ENCODE measurements at regions not wholly inside any gene's neighbourhood (a gene's known extent, or its start where the extent isn't known, plus 50 kb on each side); places are given as distances from the start of the nearest gene placed in this dataset.
"Not testable (repeated sequence)": the region's sequence is repeated elsewhere in the genome, so short reads cannot be mapped to it uniquely, and the experiment has no call there.

DNA sequence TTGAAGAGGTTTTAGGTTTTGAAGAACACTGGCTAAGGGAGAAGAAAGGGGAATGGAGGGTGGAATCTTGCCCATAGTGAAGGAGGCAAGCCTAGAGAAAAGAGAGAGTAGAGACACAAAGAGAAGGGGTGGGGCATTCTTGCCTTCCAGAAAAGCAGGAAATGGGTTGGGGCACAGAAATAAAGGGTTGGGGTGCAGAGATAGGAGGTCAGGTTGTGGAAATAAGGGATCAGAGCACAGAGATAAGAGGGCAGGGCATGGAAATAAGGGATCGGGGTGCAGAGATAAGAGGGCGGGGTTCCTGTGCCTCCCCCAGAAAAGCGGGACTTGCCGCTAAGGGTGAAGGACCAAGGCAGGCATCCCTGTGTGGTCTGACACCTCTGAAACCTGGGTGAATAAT lies 69.9 kb downstream of the ALG1L2 start:
- H3K4me3 ChIP-seq (ENCODE audit: low read length); H3K27ac ChIP-seq (ENCODE audit: low read length); H3K9me3 ChIP-seq (ENCODE audit: control insufficient read depth, low read depth, low read length); H3K36me3 ChIP-seq (ENCODE audit: control insufficient read depth, low read depth, low read length); H3K27me3 ChIP-seq (ENCODE audit: control insufficient read depth, insufficient read depth, low read length); H3K4me1 ChIP-seq (ENCODE audit: control insufficient read depth, low read depth, low read length); H3K9ac ChIP-seq (ENCODE audit: low read length): not testable (repeated sequence)

DNA sequence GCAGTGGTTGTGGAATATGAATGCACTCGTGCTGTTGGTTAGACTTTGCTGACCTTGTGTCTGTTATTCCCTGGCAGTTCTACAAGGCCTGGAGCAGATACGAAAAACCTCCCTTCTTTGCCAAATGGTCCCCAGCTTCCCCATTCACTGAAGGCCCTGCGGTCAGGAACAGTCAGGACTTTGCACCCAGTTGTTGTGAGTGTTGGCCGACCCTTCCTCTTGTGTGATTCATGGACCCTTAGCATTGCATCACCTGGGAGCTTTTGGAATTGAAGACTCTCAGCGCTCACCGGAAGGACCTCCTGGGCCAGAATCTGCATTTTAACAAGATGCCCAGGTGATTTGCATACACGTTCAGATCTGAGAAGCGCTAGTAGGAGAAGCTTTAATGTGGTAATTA lies 71.6 kb downstream of the ALG1L2 start:
- not testable (repeated sequence) for H3K4me1 ChIP-seq (ENCODE audit: control insufficient read depth, low read depth, low read length); H3K36me3 ChIP-seq (ENCODE audit: control insufficient read depth, low read depth, low read length); H3K4me3 ChIP-seq (ENCODE audit: low read length); H3K27me3 ChIP-seq (ENCODE audit: control insufficient read depth, insufficient read depth, low read length); H3K9me3 ChIP-seq (ENCODE audit: control insufficient read depth, low read depth, low read length); H3K27ac ChIP-seq (ENCODE audit: low read length)
- H3K9ac ChIP-seq (ENCODE audit: low read length) = peak overlapping the region; percentile 12

DNA sequence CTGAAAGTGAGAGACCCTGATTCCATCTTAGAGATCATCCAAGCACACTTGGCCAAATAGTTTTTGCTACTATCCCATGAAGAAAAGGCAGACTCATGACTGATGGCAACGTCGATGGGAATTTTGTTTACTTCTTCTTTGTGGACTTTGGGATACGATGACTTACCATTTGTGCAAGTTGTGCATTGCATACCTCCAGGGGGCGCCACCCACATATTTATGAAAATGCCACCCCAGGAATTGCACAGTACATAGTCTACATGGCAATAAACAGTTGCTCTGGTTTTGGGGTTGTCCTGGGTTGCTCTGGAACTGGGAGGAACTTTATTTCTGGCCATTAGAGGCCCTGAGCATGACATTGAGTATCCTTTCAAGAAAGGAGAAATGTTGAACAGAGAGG lies 73.8 kb downstream of the ALG1L2 start:
- not testable (repeated sequence) for H3K4me1 ChIP-seq (ENCODE audit: control insufficient read depth, low read depth, low read length); H3K27ac ChIP-seq (ENCODE audit: low read length); H3K4me3 ChIP-seq (ENCODE audit: low read length); H3K36me3 ChIP-seq (ENCODE audit: control insufficient read depth, low read depth, low read length); H3K9ac ChIP-seq (ENCODE audit: low read length); H3K27me3 ChIP-seq (ENCODE audit: control insufficient read depth, insufficient read depth, low read length); H3K9me3 ChIP-seq (ENCODE audit: control insufficient read depth, low read depth, low read length)

DNA sequence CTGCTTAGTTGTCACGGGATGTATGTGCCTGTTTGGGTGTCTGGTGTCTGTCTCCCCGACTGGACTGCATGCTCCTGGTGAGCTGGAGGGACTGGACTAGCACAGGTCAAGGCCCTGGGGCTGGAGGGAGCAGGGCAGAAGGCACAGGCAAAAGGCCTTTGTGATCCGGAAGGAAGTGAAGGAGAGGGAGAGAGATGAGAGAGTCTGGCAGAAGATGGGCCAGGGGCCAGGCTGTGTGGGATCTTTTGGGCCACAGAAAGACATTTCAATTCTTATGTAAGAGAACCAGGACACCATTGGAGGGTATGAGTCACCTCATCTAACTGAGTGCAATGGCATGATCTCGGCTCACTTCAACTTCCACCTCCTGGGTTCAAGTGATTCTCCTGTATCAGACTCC lies 85.2 kb downstream of the ALG1L2 start:
- H3K27ac ChIP-seq (ENCODE audit: low read length); H3K4me1 ChIP-seq (ENCODE audit: control insufficient read depth, low read depth, low read length); H3K4me3 ChIP-seq (ENCODE audit: low read length); H3K9ac ChIP-seq (ENCODE audit: low read length); H3K27me3 ChIP-seq (ENCODE audit: control insufficient read depth, insufficient read depth, low read length); H3K36me3 ChIP-seq (ENCODE audit: control insufficient read depth, low read depth, low read length); H3K9me3 ChIP-seq (ENCODE audit: control insufficient read depth, low read depth, low read length): not testable (repeated sequence)

DNA sequence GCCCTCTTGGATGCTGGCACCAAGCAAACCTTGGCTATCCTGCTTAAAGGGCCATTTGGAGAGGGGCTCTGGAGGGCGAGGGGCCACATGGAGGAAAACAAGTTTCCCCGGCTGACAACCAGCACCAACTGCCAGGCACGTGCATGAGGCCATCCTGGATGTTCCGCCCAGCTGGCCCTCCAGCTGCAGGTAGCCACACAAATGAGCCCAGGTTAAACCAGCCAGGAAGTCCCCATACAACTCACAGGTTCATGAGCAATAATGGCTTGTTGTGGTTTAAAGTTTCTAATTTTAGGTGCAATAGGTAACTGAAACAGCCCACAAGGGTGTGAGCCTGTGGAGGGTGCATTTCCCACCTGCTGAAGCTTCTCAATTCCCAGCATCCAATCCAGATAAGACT lies 93.6 kb downstream of the ALG1L2 start:
- H3K9me3 ChIP-seq (ENCODE audit: control insufficient read depth, low read depth, low read length); H3K4me1 ChIP-seq (ENCODE audit: control insufficient read depth, low read depth, low read length); H3K27me3 ChIP-seq (ENCODE audit: control insufficient read depth, insufficient read depth, low read length); H3K36me3 ChIP-seq (ENCODE audit: control insufficient read depth, low read depth, low read length); H3K4me3 ChIP-seq (ENCODE audit: low read length); H3K9ac ChIP-seq (ENCODE audit: low read length); H3K27ac ChIP-seq (ENCODE audit: low read length): not testable (repeated sequence)

DNA sequence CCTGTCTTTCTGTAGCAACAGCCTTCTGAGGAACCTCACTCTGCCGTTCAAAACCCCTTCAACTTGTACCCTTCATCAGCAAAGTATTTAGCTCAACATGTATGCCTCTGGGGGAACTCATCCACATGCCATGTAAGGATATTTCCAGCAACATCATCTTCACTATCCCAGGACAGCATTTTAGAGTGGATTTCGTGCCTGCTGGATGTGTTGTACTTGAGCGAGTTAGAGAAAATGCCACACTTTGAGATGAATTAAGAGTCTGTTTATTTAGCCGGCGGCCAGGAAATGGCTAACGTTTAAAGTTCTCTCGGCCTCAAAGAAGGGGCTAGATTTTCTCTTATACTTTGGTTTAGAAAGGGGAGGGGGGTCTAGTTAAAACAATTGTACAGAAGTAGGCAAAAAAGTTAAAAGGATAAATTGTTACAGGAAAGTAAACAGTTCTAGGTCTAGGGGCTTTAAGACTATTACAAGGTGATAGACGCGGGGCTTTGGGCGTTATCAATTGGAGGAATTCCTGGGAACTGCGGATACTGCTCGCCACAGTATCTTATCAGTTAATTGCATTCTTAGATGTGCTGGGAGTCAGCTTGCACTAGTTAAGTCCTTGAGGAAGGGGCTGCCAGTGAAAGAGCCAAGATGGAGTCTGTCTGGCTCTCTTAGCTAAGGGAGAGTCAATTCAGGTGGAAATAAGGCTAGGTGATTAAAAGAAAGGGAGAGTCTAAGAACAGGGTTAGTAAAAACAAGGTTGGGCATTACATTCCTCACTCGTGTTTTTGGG lies 95.0 kb downstream of the ALG1L2 start:
- not testable (repeated sequence) for H3K9ac ChIP-seq (ENCODE audit: low read length); H3K4me1 ChIP-seq (ENCODE audit: control insufficient read depth, low read depth, low read length); H3K9me3 ChIP-seq (ENCODE audit: control insufficient read depth, low read depth, low read length); H3K4me3 ChIP-seq (ENCODE audit: low read length); H3K36me3 ChIP-seq (ENCODE audit: control insufficient read depth, low read depth, low read length); H3K27ac ChIP-seq (ENCODE audit: low read length); H3K27me3 ChIP-seq (ENCODE audit: control insufficient read depth, insufficient read depth, low read length)

DNA sequence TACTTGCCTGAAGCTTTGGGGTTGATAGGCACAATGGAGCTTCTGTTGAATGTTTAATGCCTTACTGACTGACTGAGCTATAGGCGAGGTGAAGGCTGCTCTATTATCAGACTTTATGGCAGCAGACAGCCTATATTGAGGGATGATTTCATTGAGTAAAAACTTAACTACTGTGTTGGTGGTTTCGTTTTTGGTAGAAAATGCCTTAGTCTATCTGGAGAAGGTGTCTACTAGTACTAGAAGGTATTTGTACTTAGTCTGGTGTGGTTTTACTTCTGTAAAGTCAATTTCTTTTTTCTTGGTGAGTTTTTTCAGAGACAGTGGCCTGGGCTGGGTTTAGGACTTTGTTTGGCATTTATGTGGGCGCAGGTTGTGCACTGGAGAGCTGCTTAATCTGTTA lies 97.2 kb downstream of the ALG1L2 start:
- H3K27me3 ChIP-seq (ENCODE audit: control insufficient read depth, insufficient read depth, low read length); H3K36me3 ChIP-seq (ENCODE audit: control insufficient read depth, low read depth, low read length); H3K4me1 ChIP-seq (ENCODE audit: control insufficient read depth, low read depth, low read length); H3K4me3 ChIP-seq (ENCODE audit: low read length); H3K27ac ChIP-seq (ENCODE audit: low read length); H3K9ac ChIP-seq (ENCODE audit: low read length); H3K9me3 ChIP-seq (ENCODE audit: control insufficient read depth, low read depth, low read length): not testable (repeated sequence)

DNA sequence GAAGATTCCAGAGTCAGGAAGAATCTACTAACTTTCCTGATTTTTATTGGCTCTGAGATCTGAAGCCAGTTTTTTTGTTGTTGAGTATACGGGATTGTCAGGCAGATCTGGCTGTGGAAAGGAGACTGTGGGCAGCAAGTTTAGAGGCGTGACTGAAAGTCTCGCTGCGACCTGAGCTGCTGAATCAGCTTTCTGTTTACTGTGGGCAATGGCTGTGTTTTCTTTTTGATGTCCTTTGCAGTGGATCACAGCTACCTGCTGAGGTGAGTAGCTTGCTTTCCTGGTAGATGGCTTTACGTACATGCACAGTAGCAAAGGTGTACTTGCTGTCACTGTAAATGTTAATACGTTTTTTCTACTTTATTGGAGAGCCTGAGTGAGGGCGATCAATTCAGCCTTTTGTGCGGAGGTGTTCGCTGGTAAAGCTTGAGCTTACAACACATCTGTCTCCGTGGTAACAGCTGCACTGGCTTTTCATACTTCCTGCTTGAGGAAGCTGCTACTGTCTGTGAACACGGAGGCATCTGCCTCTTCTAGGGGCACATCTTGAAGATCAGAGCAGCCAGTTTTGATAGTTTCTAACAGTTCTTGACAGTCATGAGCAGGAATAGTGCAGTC lies 97.8 kb downstream of the ALG1L2 start:
- H3K9me3 ChIP-seq (ENCODE audit: control insufficient read depth, low read depth, low read length); H3K27ac ChIP-seq (ENCODE audit: low read length); H3K9ac ChIP-seq (ENCODE audit: low read length); H3K4me3 ChIP-seq (ENCODE audit: low read length); H3K36me3 ChIP-seq (ENCODE audit: control insufficient read depth, low read depth, low read length); H3K4me1 ChIP-seq (ENCODE audit: control insufficient read depth, low read depth, low read length); H3K27me3 ChIP-seq (ENCODE audit: control insufficient read depth, insufficient read depth, low read length): not testable (repeated sequence)

DNA sequence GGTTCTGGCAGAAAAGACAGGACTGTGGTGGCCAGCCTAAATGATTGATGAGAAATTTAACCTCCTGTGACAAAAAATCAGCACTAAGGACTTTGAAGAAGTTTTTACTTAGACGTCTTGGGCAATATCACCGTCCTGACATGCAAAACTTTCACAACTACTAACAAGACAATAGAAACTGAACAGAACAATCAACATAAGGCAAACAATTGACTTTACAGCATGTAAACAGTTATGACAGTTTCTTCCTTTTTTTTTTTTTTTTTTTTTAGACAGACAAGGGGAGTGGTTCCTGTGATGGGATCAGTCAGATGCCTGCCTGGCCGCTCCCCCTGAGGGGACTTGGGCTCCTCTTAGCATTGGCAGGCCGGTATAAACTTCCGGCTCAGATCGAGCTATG lies 100.8 kb downstream of the ALG1L2 start:
- H3K9ac ChIP-seq (ENCODE audit: low read length); H3K9me3 ChIP-seq (ENCODE audit: control insufficient read depth, low read depth, low read length); H3K27ac ChIP-seq (ENCODE audit: low read length); H3K36me3 ChIP-seq (ENCODE audit: control insufficient read depth, low read depth, low read length); H3K27me3 ChIP-seq (ENCODE audit: control insufficient read depth, insufficient read depth, low read length); H3K4me3 ChIP-seq (ENCODE audit: low read length); H3K4me1 ChIP-seq (ENCODE audit: control insufficient read depth, low read depth, low read length): not testable (repeated sequence)

DNA sequence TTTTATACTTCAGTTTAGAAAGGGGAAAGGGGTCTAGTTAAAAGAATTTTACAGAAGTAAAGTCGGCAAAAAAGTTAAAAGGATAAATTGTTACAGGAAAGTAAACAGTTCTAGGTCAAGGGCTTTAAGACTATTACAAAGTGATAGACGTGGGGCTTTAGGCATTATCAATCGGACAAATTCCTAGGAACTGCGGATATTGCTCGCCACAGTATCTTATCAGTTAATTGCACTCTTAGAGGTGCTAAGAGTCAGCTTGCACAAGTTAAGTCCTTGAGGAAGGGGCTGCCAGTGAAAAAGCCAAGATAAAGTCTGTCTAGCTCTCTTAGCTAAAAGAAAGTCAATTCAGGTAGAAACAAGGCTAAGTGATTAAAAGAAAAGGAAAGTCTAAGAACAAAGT lies 102.1 kb downstream of the ALG1L2 start:
- H3K4me3 ChIP-seq (ENCODE audit: low read length); H3K4me1 ChIP-seq (ENCODE audit: control insufficient read depth, low read depth, low read length); H3K27me3 ChIP-seq (ENCODE audit: control insufficient read depth, insufficient read depth, low read length); H3K9ac ChIP-seq (ENCODE audit: low read length); H3K27ac ChIP-seq (ENCODE audit: low read length); H3K9me3 ChIP-seq (ENCODE audit: control insufficient read depth, low read depth, low read length); H3K36me3 ChIP-seq (ENCODE audit: control insufficient read depth, low read depth, low read length): not testable (repeated sequence)

DNA sequence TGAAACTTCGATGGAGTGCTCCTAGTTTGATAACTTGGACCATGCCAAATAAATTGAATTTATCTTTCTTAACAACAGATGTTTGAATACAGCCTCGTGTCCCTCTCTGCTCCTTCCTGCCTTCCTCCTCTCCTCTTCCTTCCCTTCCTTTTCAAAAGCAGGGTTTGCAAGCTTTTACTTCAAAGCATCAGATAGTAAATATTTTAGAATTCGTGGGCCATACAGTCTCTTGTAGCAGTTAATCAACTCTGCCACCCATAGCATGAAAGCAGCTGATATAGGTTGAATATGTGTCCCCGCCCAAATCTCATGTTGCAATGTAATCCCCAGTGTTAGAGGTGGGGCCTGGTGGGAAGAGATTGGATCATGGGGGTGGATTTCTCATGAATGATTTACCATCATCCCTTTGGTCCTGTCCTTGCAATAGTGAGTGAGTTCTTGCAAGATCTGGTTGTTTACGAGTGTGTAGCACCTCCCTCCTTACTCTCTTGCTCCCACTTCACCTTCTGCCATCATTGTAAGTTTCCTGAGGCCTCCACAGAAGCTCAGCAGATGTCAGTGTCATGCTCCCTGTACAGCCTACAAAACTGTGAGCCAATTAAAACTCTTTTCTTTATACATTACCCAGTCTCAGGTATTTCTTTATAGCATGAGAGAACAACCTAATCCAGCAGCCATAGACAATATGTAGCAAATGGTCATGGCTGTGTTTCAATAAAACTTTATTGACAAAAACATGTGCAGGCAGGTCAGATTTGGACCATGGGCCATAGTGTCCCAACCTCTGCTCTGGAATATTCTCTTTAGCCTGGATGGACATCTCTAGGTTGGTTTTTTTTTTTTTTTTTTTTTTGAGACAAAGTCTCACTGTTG lies 102.8 kb downstream of the ALG1L2 start:
- H3K9ac ChIP-seq (ENCODE audit: low read length); H3K9me3 ChIP-seq (ENCODE audit: control insufficient read depth, low read depth, low read length); H3K27me3 ChIP-seq (ENCODE audit: control insufficient read depth, insufficient read depth, low read length); H3K27ac ChIP-seq (ENCODE audit: low read length); H3K36me3 ChIP-seq (ENCODE audit: control insufficient read depth, low read depth, low read length); H3K4me3 ChIP-seq (ENCODE audit: low read length); H3K4me1 ChIP-seq (ENCODE audit: control insufficient read depth, low read depth, low read length): not testable (repeated sequence)

DNA sequence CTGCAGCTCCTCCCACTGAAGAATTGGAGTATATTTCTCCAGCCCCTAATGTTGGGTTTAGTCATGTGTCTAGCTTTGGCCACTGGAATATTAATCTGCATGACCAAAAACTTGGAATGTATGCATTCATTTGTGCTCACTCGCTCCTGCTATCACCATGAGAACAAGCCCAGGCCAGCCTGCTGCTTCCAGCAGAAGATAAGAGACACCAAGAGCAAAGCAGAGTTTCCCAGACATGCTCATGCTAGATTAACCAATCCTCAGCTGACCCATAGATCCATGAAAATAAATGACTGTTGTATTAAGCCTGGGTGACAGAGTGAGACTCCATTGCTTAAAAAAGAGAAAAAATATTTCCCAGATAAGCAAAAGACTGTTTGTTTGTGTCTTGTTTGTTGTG lies 119.6 kb downstream of the ALG1L2 start:
- H3K4me3 ChIP-seq (ENCODE audit: low read length); H3K27me3 ChIP-seq (ENCODE audit: control insufficient read depth, insufficient read depth, low read length); H3K36me3 ChIP-seq (ENCODE audit: control insufficient read depth, low read depth, low read length); H3K4me1 ChIP-seq (ENCODE audit: control insufficient read depth, low read depth, low read length); H3K9ac ChIP-seq (ENCODE audit: low read length); H3K9me3 ChIP-seq (ENCODE audit: control insufficient read depth, low read depth, low read length); H3K27ac ChIP-seq (ENCODE audit: low read length): not testable (repeated sequence)

All from iPS-18a (cell line).